HG03064 (cell line): ENCODE measurements at regions not wholly inside any gene's neighbourhood (a gene's known extent, or its start where the extent isn't known, plus 50 kb on each side); places are given as distances from the start of the nearest gene placed in this dataset.
"Not testable (repeated sequence)": the region's sequence is repeated elsewhere in the genome, so short reads cannot be mapped to it uniquely, and the experiment has no call there.

Source experiments
- ATAC-seq: cut with Tn5 transposase; IDR thresholded peaks from one replicate; pipeline ENCODE4 v1.9.1; 2021; ENCODE audit warnings: low read depth; ENCODE audit not compliant: unreplicated experiment

DNA sequence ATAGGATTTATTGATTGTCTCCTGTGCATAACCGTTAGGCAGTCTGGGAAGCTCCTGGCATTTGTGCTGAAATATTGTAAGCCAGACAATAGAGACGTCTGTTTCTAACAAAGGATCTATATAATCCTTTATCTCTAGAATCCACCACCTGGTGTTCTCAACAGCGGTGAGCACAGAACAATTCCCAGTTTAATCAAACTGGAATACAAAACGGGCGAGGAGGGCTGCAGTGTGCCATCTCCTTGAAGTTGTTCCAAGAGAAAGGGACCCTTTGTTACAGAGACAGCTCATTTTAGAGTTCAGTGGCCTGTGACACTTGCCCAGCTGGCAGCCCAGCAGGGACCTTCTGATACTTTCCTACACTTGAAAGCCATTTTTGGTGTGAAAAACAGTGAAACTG, 162.8 kb upstream of the IVNS1ABP start:
- ATAC-seq = no peak

DNA sequence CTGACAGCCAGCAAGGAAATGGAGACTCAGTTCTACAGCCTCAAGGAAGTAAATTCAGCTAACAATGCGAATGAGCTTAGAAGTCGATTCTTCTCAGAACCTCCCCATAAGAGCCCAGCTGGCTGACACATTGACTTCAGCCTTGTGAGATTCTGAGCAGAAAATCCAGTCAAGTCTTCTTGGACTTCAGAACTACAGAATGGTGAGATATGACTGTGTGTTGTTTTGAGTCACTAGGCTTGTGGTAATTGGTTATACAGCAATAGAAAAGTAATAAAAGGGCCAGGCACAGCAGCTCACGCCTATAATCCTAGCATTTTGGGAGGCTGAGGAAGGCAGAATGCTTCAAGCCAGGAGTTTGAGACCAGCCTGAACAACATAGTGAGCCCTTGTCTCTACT, 161.8 kb upstream of the IVNS1ABP start:
- no peak for ATAC-seq

DNA sequence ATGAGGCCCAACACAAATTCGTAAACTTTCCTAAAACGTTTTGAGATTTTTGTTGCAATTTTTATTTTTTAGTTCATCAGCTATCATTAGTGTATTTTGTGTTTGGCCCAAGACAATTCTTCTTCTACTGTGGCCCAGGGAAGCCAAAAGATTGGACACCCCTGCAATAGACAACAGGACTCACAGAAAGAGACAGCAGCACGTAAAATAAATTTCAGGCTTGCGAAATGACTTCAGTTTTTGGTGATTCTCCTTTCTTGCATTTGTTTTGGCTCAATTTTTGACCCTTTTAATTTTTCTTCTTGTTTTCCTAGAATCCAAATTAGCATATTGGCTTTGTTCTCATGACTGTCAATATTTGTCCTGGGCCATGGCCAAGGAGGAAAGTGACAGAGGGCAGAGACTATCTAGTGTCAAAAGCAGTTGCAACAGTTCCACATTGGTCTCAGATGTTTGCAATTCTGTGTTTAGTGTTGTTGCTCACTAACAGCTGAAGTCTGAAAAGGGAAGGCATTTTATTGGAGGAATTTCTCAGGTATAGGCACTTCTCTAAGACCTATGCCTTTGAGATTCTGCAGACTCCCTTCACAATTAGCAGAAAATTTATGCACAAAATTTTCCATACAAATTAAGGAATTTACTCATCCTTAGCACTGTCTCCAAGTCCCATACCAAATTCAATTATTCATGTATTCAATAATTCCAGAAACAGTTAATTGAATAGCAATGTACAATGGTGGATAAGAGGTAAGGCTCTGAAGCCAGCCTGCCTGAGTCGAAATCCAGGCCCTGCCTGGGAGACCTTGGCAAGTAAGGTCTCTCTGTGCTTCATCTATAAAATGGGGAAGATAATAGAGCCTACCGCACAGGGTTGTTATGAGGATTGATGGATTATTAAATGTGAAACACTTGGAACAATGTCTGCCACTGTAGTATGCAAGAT, 160.9 kb upstream of the IVNS1ABP start:
- ATAC-seq = no peak

GRCh38 chr1:185474440-185475149, 157.6 kb upstream of the IVNS1ABP start:
- no peak for ATAC-seq

DNA sequence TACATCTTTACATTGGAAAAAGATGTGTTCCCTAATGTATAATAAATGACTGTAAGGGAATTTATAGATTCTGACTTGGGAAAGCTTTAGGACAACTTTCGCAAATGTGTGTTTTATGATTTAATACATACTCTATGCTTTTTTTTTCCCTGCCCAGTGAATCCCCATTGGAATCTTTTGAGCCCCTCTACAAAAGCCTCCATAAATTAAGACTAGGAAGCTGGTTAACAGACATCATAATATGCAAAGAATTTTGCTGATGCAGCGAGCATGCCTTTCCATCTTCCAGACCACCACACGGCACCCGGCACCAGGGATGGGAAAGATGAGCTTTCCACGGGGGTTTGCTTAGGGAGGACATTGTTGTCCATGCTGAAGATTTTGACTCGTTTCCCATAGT, 156.1 kb upstream of the IVNS1ABP start:
- no peak for ATAC-seq

DNA sequence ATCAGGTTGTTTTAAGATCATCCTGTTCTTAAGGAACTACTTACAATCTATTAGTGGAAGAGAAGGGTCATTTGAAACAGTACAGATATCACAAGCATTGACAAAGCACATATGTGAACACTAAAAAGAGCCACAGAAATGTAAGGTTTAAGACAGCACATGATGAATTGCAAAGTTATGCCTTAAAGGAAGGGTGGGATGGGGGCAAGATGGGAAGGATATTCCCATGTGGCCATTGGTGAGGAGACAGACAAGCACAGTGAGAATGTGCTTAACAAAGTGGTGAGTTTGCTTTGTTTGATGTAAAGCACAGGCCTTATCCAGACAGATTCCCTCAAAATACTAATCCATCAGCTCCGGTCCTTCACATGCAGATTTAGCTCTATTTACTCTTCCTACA, 151.6 kb upstream of the IVNS1ABP start:
- ATAC-seq = no peak

GRCh38 chr1:185467122-185467521, 150.1 kb upstream of the IVNS1ABP start:
- no peak for ATAC-seq

- ATAC-seq = no peak
Observed at GRCh38 chr1:185464777-185465176, 147.7 kb upstream of the IVNS1ABP start.

DNA sequence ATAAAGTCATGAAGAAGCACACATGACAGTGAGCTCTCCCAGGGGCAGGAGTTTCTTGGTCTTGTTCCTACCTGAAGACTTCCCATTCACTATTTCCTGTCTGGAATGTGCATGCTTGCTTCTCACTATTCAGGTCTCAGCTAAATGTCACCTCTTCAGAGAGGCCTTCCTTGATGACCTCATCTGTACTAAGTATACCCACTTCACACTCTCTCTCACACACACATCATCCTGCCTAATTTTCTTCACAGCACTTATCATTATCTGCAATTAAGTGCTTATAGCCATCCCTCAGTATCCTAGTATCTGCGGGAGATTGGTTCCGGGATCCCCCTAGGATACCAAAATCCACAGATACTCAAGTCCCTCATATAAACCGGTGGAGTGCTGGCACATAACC, 146.4 kb upstream of the IVNS1ABP start:
- ATAC-seq = no peak

- ATAC-seq = no peak
Observed at GRCh38 chr1:185463011-185463410, 146.0 kb upstream of the IVNS1ABP start.

DNA sequence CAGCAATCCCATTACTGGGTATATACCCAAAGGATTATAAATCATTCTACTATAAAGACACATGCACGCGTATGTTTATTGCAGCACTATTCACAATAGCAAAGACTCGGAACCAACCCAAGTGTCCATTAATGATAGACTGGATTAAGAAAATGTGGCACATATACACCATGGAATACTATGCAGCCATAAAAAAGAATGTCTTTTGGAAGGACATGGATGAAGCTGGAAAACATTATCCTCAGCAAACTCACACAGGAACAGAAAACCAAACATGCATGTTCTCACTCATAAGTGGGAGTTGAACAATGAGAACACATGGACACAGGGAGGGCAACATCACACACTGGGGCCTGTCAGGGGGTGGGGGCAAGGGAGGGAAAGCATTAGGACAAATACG, 143.7 kb upstream of the IVNS1ABP start:
- not testable (repeated sequence) for ATAC-seq

DNA sequence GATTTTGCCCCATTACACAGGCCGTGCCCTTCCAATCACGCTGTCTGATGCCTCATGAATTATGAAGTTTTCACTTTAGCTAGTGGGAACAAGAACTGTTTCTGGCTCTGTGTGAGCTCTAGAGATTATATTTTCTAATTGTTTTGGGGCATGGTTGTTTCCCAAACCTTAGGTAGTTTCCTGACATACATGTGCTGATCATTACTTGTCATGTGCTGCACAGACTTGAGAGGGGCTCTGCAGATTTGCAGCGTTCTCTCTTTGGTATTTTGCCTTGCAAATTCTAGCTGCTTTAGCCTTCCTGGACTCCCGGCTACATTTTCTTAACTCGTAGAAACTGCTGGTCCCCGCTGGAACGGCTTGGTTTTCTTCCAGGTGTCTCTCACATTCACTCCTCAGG, 142.1 kb upstream of the IVNS1ABP start:
- ATAC-seq = no peak

DNA sequence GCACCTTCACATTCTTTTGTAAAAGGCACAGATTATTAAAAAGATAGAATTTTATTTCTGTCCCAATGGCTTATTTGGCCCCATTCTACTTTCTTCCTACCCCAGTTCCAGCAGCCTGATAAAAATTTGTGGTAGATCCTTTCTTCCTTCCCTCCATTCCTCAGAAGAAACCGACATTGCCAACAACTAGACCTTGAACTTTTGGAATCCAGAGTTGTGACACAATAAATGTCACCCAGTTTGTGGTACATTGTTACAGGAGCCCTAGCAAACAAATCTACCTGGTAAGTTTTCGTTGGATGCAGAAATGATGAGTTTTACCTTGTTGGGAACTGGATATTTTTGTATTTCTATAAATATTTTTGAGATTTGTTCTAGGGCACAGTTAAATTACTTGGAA, 141.6 kb upstream of the IVNS1ABP start:
- ATAC-seq = no peak

DNA sequence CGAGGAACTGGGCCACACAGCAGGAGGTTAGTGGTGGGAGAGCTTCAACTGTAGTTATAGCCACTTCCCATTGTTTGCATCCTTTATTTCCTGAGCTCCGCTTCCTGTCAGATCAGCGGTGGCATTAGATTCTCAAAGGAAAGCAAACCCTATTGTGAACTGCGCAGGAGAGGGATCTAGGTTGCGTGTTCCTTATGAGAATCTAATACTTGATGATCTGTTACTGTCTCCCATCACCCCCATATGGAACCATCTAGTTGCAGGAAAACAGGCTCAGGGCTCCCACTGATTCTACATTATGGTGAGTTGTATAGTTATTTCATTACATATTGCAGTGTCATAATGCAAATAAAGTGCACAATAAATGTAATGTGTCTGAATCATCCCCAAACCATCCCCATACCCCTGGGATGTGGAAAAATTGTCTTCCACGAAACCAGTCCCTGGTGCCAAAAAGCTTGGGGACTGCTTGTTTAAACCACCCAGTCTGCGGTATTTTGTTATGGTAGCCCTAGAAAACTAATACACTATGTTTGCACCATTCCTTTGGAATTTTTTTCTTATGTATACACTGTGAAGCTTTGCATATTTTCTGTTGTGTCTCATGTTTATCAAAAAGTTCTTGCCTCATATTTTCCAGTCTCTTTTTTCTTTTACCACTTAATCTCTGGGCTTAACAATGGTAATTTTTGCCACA, 136.6 kb upstream of the IVNS1ABP start:
- no peak for ATAC-seq

DNA sequence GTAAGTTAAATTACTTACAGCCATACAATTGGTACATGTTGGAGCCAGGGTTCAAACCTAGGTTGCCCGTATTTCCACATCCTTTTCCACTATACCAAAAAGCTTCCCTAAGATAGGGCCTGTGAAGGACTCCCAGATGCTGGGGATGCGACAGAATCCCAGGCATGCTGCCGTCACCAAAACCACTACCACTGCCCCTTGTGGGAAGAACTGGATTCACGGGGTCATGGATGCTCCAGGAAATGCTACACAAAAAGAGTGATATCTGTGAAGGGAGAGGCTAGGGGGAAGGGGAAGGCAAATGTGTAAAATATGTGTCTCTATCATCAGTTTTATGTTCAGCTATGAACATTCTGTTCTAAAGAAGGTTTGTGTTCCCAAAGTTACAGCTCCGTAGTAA, 133.9 kb upstream of the IVNS1ABP start:
- ATAC-seq = no peak

DNA sequence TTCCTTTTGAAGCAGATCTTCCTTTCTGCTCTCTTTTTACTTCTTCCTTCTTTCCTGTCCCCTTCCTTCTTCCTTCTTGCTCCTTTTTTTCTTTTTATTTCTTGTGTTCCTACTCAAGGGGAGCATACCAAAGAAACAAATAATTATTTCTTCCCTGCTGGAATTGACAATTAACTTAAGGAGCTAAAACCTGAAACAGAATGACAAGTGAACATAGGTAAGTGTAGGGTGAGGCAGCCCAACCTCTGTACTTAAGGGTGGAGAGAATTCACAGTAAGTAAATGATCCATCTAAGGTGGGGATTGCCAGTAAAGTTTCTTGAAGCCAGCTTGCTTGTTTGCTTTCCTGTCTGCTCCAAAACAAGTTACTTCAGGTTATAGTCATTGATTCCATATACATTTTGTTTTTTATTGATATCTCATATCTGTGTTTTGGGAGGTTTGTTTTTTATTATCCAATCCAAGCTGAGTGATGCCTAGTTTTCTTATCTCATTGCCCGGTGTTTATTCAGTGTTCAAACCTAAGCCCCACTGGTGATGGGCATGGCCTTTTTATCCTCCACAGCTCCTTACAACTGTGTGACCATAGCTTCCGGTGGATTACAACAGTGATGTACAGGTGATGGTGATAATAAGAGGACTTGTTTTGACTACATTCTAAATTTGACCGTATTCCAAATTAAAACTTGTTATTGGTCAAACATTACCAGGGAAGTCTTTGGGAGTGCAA, 133.2 kb upstream of the IVNS1ABP start:
- ATAC-seq = no peak

DNA sequence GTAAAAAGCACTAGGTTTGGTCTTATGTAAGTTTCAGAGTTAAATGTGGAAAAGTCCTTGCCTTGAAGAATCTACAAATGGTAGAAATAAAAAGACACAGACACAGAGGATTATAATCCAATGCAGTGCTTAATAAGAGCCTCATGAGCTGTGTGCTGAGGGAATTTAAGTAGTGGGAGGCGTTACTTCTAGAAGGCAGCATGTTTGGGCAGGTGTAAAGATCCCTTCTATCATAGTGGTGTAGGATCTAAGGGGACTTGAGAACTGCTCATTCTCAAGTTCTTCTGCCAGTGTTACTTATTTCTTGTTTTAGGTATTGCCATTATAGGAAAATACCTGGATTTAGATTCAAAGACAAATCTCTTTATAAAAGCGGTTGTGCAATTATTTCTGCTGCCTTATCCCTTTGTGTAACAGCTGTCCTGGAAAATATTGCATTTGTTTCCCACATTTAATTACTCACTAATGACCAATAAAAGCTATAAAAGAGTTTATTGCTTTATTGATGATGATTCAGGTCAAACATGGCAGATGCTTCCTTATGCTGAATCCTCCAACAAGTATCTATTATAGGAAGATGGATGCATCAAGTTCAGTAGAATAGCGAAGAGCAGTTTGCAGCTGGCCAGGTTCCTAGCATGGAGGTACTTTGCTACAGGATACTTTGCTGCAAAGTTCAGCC, 132.5 kb upstream of the IVNS1ABP start:
- ATAC-seq = no peak

- no peak for ATAC-seq
Observed at GRCh38 chr1:185448591-185449186, 131.6 kb upstream of the IVNS1ABP start.

DNA sequence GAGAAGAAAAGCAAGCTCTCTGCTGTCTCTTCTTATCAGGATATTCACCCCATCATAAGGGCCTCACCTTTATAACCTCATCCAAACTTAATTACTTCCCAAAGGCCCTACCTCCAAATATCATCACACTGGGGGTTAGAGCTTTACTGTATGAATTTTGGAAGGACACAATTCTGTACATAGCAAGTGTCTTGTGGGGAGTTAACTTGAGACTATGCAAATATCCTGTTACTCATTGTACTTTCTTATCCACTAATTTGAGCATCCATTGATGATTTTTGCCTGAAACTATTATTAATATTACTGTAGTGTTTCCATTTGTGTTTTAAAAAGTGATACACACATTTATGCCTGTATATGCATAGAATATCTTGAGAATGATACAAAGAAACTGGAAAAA, 129.1 kb upstream of the IVNS1ABP start:
- ATAC-seq = no peak

DNA sequence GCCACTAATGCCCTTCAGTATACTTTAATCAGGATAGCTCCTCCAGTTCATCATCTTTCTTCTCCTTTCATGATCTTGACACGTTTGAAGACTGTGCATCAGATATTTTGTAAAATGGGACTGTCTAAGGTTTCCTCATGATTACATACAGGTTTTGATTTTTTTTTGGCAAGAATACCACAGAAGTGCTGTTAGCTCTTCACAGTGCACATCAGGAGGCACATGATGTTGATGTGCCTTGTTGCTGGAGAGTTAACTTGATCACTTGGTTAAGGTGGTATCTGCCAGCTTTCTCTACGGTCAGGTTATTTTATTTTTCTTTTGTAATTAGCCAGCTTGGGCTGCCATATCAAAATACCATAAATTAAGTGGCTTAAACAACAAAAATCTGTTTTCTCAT, 128.6 kb upstream of the IVNS1ABP start:
- no peak for ATAC-seq
